Sigmoid colon (tissue), 6 donors: ENCODE measurements at regions not wholly inside any gene's neighbourhood (a gene's known extent, or its start where the extent isn't known, plus 50 kb on each side); places are given as distances from the start of the nearest gene placed in this dataset.

ENCODE experiments used
- DNase-seq: peaks from one replicate; pipeline ENCODE4 v3.0.0-alpha.2; 2019
- H3K27ac ChIP-seq, 4 donors: fragments of 200-600 bp; sonication (generic); one replicate each; pipeline ENCODE4 v1.5.1; 2016 to 2019; ENCODE audit warnings: mild to moderate bottlenecking in 1 of 4
- H3K27me3 ChIP-seq, 3 donors: fragments of 200-600 bp; sonication (generic); one replicate each; pipeline ENCODE4 v1.5.1; 2019; ENCODE audit warnings: mild to moderate bottlenecking in 1 of 3
- H3K36me3 ChIP-seq, 4 donors: fragments of 200-600 bp; sonication (generic); one replicate each; pipeline ENCODE4 v1.5.1; 2016 to 2019
- H3K4me1 ChIP-seq, 4 donors: fragments of 200-600 bp; sonication (generic); one replicate each; pipeline ENCODE4 v1.5.1; 2017 to 2019
- H3K4me3 ChIP-seq, 4 donors: fragments of 200-600 bp; sonication (generic); one replicate each; pipeline ENCODE4 v1.5.1; 2017 to 2019; ENCODE audit warnings: mild to moderate bottlenecking in 2 of 4, moderate library complexity in 1 of 4
- H3K9me3 ChIP-seq, 4 donors: fragments of 200-600 bp in 3 of 4; sonication (generic) in 3 of 4; one replicate each; pipeline versions ENCODE4 v1.5.1 to v1.6.1; 2013 to 2019
- CTCF ChIP-seq, 4 experiments: fragments of 450-650 bp in 3 of 4; fragments of 200-600 bp in 1 of 4; IDR thresholded peaks; one replicate each; pipeline ENCODE4 v1.5.1; 2016 to 2019; ENCODE audit warnings: antibody characterized with exemption in 4 of 4, mild to moderate bottlenecking in 3 of 4, moderate library complexity in 2 of 4
- EP300 ChIP-seq, 4 donors: sonication (generic); formaldehyde crosslinking; IDR thresholded peaks; one replicate each; pipeline ENCODE4 v1.6.1; 2017; ENCODE audit warnings: antibody characterized with exemption in 4 of 4
- POLR2A ChIP-seq, 2 donors: fragments of 450-650 bp; IDR thresholded peaks; one replicate each; pipeline ENCODE4 v1.6.1; 2016; ENCODE audit warnings: antibody characterized with exemption in 2 of 2, mild to moderate bottlenecking in 2 of 2, moderate library complexity in 2 of 2
- POLR2AphosphoS5 ChIP-seq, 4 donors: sonication (generic); formaldehyde crosslinking; IDR thresholded peaks; one replicate each; pipeline ENCODE4 v1.6.1; 2017; ENCODE audit warnings: antibody characterized with exemption in 4 of 4
- WGBS, 2 donors: extraction: QIAGEN DNeasy Blood & Tissue Kit; methylation state at CpG; one replicate each; pipeline ENCODE4 v1.1.7; 2013; 5-methylcytosine and 5-hydroxymethylcytosine counted together
- intact Hi-C: fragments of 100-400 bp; cut with DNase I; formaldehyde crosslinking; loops from one replicate; pipeline ENCODE4 v1.15.1; 2023
- donor health status: healthy with polysubstance abuse.
- donor health status: healthy.

GRCh38 chr7:153386556-153386955, 627.0 kb downstream of the ACTR3B start:
- no peak for DNase-seq
- TF ChIP-seq POLR2AphosphoS5 (IDR thresholded peaks at IDR 0.05) (no peak), CTCF (IDR thresholded peaks at IDR 0.05) (no peak), POLR2A (IDR thresholded peaks at IDR 0.05) (no peak), EP300 (IDR thresholded peaks at IDR 0.05) (no peak)
- H3K4me1 ChIP-seq = peaks cover 0 to 58% (median 42%) of the 10 kb centered on the region in 4 donors
- H3K4me3 ChIP-seq = no peak overlapping the region
- intact Hi-C loops = loop anchor here (5.0 kb wide), 1 partner anchor 126 kb away; no protein-coding TSS in a partner anchor
- H3K27ac ChIP-seq = no peak overlapping the region
- no peaks in the 10 kb centered on the region for H3K27me3 ChIP-seq
- 51 to 63% methylated on average over 10 of the region's 10 CpGs for WGBS, 2 donors
- H3K36me3 ChIP-seq = no peaks in the 10 kb centered on the region
- peaks cover 0 to 5% (median 0%) of the 10 kb centered on the region in 4 donors for H3K9me3 ChIP-seq

- Histone ChIP-seq H3K4me3 (no peak overlapping the region), H3K4me1 (peaks cover 0 to 38% (median 25%) of the 10 kb centered on the region in 4 donors), H3K9me3 (peaks cover 0 to 5% (median 0%) of the 10 kb centered on the region in 4 donors), H3K36me3 (no peaks in the 10 kb centered on the region), H3K27me3 (no peaks in the 10 kb centered on the region), H3K27ac (peak overlapping the region; percentile 25 to 71 (median 35))
- intact Hi-C loops = loop anchor here (5.0 kb wide), 1 partner anchor 124 kb away; no protein-coding TSS in a partner anchor
- DNase-seq = no peak
- no peak for TF ChIP-seq EP300 (IDR thresholded peaks at IDR 0.05)
- no peak for TF ChIP-seq CTCF (IDR thresholded peaks at IDR 0.05)
- TF ChIP-seq POLR2A (IDR thresholded peaks at IDR 0.05) = no peak
- no peak for TF ChIP-seq POLR2AphosphoS5 (IDR thresholded peaks at IDR 0.05)
Measured at GRCh38 chr7:153388611-153389010, 629.1 kb downstream of the ACTR3B start.

GRCh38 chr7:153389261-153389660, 629.7 kb downstream of the ACTR3B start:
- no peak for TF ChIP-seq POLR2A (IDR thresholded peaks at IDR 0.05)
- peak; percentile 24 to 56 (median 39) for TF ChIP-seq POLR2AphosphoS5 (IDR thresholded peaks at IDR 0.05)
- H3K9me3 ChIP-seq = peaks cover 0 to 5% (median 0%) of the 10 kb centered on the region in 4 donors
- H3K27ac ChIP-seq = peak overlapping the region; percentile 25 to 71 (median 35)
- H3K4me1 ChIP-seq = peaks cover 0 to 31% (median 19%) of the 10 kb centered on the region in 4 donors
- DNase-seq = no peak
- H3K36me3 ChIP-seq = no peaks in the 10 kb centered on the region
- WGBS, 2 donors = 75 to 84% methylated on average over 3 of the region's 3 CpGs
- no peak overlapping the region for H3K4me3 ChIP-seq
- intact Hi-C loops = loop anchor here (5.0 kb wide), 1 partner anchor 123 kb away; no protein-coding TSS in a partner anchor
- no peaks in the 10 kb centered on the region for H3K27me3 ChIP-seq

- Histone ChIP-seq H3K4me1 (peaks cover 0 to 15% (median 13%) of the 10 kb centered on the region in 4 donors), H3K4me3 (no peak overlapping the region), H3K9me3 (peaks cover 0 to 5% (median 0%) of the 10 kb centered on the region in 4 donors), H3K27ac (no peak overlapping the region), H3K36me3 (no peaks in the 10 kb centered on the region), H3K27me3 (no peaks in the 10 kb centered on the region)
- 25 to 56% methylated on average over 2 of the region's 2 CpGs for WGBS, 2 donors
- no peak for DNase-seq
- no peak for TF ChIP-seq POLR2AphosphoS5 (IDR thresholded peaks at IDR 0.05)
- no peak for TF ChIP-seq CTCF (IDR thresholded peaks at IDR 0.05)
- TF ChIP-seq POLR2A (IDR thresholded peaks at IDR 0.05) = no peak
- no peak for TF ChIP-seq EP300 (IDR thresholded peaks at IDR 0.05)
- intact Hi-C loops = no loop called here
Measured at GRCh38 chr7:153390955-153391354, 631.4 kb downstream of the ACTR3B start.

- peaks cover 0 to 15% (median 13%) of the 10 kb centered on the region in 4 donors for H3K4me1 ChIP-seq
- no peak overlapping the region for H3K27ac ChIP-seq
- no peak for TF ChIP-seq POLR2A (IDR thresholded peaks at IDR 0.05)
- TF ChIP-seq EP300 (IDR thresholded peaks at IDR 0.05) = no peak
- TF ChIP-seq CTCF (IDR thresholded peaks at IDR 0.05) = no peak
- TF ChIP-seq POLR2AphosphoS5 (IDR thresholded peaks at IDR 0.05) = no peak
- H3K9me3 ChIP-seq = peaks cover 0 to 10% (median 0%) of the 10 kb centered on the region in 4 donors
- intact Hi-C loops = no loop called here
- no peaks in the 10 kb centered on the region for H3K36me3 ChIP-seq
- H3K27me3 ChIP-seq = no peaks in the 10 kb centered on the region
- no peak for DNase-seq
- H3K4me3 ChIP-seq = no peak overlapping the region
Measured at GRCh38 chr7:153392726-153393125, 633.2 kb downstream of the ACTR3B start.
